HG03432 (cell line): ENCODE measurements at regions not wholly inside any gene's neighbourhood (a gene's known extent, or its start where the extent isn't known, plus 50 kb on each side); places are given as distances from the start of the nearest gene placed in this dataset.
"Not testable (repeated sequence)": the region's sequence is repeated elsewhere in the genome, so short reads cannot be mapped to it uniquely, and the experiment has no call there.

ENCODE experiments used
- ATAC-seq: cut with Tn5 transposase; IDR thresholded peaks from one replicate; pipeline ENCODE4 v1.9.1; 2021; ENCODE audit warnings: mild to moderate bottlenecking, moderate library complexity; ENCODE audit not compliant: unreplicated experiment

- ATAC-seq = no peak
Observed at GRCh38 chr4:181863856-181864255, 379.3 kb upstream of the TENM3 start.

GRCh38 chr4:181870326-181870725 lies 372.9 kb upstream of the TENM3 start:
- ATAC-seq = no peak

GRCh38 chr4:181874602-181875001 lies 368.6 kb upstream of the TENM3 start:
- ATAC-seq = no peak

GRCh38 chr4:181877329-181877848 lies 365.8 kb upstream of the TENM3 start:
- no peak for ATAC-seq

- ATAC-seq = no peak
Observed at GRCh38 chr4:181890031-181890430, 353.2 kb upstream of the TENM3 start.

GRCh38 chr4:181890911-181891310 lies 352.3 kb upstream of the TENM3 start:
- no peak for ATAC-seq

GRCh38 chr4:181896614-181897013 lies 346.6 kb upstream of the TENM3 start:
- no peak for ATAC-seq

- no peak for ATAC-seq
Observed at GRCh38 chr4:181897935-181898334, 345.3 kb upstream of the TENM3 start.

GRCh38 chr4:181902404-181902803 lies 340.8 kb upstream of the TENM3 start:
- not testable (repeated sequence) for ATAC-seq

GRCh38 chr4:181905708-181906107 lies 337.5 kb upstream of the TENM3 start:
- ATAC-seq = no peak

- peak; percentile 84 for ATAC-seq
Observed at GRCh38 chr4:181908168-181908567, 335.0 kb upstream of the TENM3 start.

GRCh38 chr4:181909368-181909767 lies 333.8 kb upstream of the TENM3 start:
- ATAC-seq = no peak

- no peak for ATAC-seq
Observed at GRCh38 chr4:181911420-181911819, 331.8 kb upstream of the TENM3 start.

GRCh38 chr4:181933471-181933870 lies 309.7 kb upstream of the TENM3 start:
- no peak for ATAC-seq

- no peak for ATAC-seq
Observed at GRCh38 chr4:181938631-181939030, 304.6 kb upstream of the TENM3 start.

- ATAC-seq = no peak
Observed at GRCh38 chr4:181939199-181939945, 303.8 kb upstream of the TENM3 start.

- no peak for ATAC-seq
Observed at GRCh38 chr4:181944527-181944926, 298.7 kb upstream of the TENM3 start.

GRCh38 chr4:181946902-181947301 lies 296.3 kb upstream of the TENM3 start:
- no peak for ATAC-seq

- no peak for ATAC-seq
Observed at GRCh38 chr4:181948839-181949382, 294.3 kb upstream of the TENM3 start.

- no peak for ATAC-seq
Observed at GRCh38 chr4:181949704-181950312, 293.4 kb upstream of the TENM3 start.

GRCh38 chr4:181950372-181951127 lies 292.7 kb upstream of the TENM3 start:
- ATAC-seq = no peak
